GM19351 (cell line): ENCODE measurements at regions not wholly inside any gene's neighbourhood (a gene's known extent, or its start where the extent isn't known, plus 50 kb on each side); places are given as distances from the start of the nearest gene placed in this dataset.

ENCODE experiments used
- ATAC-seq: cut with Tn5 transposase; IDR thresholded peaks from one replicate; pipeline ENCODE4 v1.9.1; 2021; ENCODE audit warnings: mild to moderate bottlenecking, moderate library complexity; ENCODE audit not compliant: unreplicated experiment

DNA sequence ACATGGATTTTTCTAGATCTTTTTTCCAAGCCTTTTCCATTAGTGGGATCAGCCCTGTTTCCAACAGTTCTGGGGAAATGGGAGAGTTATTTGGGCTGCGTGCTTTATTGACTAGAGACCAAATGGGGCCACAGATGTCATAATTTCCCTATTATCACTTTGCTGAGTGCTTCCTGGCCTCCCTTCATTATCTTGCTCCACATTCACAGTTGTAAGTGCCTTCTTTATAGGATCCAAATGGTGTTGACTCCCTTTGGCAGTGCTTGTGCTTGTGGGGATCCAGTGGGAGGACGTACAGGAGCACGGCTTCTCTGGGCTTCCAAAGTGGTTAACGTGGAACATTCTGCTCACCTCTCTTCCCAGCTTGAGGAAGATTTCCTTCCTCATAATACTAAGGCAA, 141.0 kb upstream of the RMST start:
- no peak for ATAC-seq

DNA sequence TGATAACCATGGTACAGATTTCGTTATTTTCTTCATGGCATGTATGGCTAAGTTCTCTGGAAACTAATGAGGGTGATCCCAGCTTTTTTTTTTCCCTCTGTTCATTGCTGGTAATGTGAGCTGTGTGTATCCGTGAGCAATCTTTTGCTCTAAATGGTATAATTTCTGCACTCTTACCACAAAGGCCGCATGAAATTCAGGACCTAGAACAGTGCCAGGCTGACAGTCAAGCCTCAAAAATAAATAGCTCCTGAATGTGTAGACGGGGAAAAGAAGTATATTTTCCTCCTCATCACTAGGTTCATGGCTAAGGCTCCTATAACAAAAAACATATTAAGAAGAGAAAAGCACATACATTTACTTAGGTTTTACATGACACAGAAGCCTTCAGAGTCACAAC, 140.2 kb upstream of the RMST start:
- no peak for ATAC-seq

DNA sequence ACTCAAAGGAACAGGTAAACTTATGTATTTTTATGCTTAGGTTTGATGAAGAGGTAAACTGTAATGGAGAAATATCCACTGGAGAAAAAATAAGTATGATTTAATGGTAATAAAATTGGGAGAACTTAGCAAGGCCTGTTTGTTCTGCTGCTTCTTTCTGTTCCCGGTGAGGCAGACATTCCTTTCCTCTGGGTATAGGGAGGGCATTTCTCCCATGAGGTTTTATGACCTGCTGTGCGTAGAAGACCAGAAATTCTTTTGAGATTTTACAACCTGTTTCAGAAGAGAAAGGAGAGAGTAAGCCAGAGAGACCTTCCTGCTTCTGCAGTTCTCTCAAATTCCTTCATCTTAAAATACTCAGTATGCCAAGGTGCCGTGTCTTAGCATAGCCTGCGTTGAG, 139.4 kb upstream of the RMST start:
- no peak for ATAC-seq

DNA sequence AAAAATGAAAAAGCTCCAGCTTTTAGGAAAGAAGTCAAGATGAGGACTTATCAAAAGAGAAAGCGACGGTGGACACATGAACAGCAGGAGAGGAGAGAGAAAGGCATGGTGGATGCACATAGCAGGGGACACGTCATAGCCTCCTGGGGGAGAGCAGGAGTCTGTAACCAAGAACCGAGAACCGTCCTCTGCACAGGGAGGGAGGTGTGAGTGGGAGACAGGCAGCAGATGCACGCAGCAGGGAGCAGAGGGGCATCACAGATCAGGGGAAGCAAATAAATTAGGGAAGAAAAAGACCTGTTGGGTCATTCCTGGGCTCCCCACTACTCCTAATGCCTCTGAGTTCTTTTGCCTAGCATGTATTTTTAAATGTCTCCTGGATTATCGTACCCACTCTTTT, 138.1 kb upstream of the RMST start:
- ATAC-seq, result no peak

DNA sequence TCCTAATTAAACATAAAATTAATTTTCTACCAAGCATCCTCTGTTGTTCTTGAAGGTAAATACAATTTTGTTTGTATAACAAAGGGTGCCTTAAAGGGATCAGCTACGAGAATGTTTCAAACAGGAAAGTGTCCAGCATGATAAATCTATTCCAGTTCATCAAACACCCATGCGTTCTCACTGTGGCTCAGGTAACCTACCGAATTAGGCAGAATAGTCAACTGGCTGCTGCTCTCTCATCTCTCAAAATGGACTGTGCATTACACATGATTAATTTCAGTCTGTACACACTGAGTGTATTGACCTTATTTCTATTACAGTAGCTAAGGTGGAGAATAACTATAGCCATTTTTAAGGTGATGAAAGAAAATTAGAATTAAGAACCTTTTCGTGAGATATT, 127.5 kb upstream of the RMST start:
- ATAC-seq, result no peak

DNA sequence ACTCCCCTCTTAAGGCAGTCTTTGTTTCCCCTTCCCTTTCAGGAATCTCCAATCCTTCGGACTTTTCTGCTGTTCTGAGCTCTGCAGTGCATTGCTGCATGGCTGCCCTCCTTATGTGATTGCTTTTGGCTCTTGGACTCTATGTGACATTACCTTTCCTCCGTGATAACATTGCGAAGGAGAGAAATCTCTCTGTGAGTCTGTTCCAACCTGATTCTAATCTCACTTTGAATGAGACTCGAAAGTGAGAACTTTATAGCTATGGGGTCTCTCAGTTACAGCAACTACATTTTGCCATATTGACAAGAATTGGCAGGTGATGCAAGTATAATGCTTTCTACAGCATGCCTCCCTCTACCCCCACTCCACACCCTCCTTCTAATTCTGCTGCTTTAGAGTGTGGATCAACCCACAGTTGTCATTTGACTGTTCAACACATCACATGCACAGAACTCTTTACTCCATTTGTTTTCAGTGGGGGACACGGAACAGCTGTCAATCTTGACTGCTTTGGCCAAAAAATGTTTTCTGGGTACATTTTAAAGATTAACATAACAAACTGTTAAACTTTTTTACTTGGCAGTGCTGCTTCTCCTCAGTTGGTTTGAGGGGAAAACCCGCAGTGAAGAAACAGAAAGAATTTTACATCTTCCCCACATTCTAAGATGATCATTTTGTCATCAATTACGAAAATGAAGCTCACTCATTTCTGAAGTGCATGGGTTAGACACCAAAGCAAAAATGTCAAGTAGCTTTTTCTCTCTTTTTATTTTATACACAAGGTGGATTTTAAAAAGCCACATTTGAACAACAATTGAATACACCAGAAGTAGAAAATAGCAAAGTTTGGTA, 125.5 kb upstream of the RMST start:
- peak; percentile 78 for ATAC-seq

DNA sequence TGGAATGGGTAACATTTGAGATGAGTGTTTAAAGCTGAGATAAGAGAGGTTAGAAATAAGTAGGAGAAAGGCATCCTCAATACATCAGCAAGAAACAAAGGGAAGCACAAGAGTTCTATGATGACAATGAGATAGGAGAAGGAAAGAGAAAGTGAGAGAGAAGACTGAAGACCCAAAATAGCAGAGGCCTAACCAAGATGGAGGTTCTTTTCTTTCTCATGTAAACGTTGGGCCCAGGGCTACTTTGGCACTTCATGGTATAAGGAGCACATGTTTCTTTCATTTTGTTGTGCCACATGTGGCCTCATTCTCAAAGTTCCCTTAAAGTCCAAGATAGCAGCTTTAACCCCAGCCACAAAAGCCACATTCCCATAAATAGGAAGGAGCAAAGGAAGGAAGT, 120.5 kb upstream of the RMST start:
- ATAC-seq, result no peak

DNA sequence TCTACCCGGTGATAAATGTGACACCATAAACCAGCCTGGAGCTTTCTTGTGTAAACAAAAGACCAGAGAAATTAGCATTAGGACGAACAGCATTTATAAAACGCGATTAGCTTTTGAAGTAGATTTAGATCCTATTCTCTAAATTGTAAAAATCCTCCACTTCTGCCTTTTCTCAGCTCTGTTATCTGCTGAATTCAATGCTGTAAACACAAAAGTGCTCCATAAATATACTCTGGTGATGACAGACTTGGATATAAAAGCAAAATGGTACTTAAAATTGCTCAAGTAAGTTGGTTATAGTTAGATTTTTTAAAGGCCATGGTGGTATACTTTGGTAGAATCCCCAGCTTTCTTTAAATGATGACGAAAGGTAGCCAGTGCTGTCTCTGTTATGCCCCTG, 114.6 kb upstream of the RMST start:
- ATAC-seq, result no peak

DNA sequence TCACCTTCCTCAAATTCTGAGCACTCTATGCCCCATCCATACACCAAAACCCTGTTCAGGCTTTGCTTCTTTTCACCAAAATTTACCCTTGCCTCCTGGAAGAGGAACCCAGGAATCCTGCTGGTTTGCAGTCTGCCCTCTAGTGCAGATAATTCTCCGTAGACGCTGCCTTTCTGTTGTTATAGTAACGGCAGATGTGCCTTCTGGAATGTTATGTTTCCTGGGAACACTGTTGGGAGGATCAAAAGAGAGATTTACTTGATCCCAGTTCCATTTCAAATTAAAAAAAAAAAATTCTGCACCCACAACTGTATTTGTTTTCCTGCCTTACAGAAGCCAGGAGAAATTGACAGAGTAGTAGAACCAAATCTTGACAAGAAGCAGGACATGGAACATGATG, 104.2 kb upstream of the RMST start:
- no peak for ATAC-seq

DNA sequence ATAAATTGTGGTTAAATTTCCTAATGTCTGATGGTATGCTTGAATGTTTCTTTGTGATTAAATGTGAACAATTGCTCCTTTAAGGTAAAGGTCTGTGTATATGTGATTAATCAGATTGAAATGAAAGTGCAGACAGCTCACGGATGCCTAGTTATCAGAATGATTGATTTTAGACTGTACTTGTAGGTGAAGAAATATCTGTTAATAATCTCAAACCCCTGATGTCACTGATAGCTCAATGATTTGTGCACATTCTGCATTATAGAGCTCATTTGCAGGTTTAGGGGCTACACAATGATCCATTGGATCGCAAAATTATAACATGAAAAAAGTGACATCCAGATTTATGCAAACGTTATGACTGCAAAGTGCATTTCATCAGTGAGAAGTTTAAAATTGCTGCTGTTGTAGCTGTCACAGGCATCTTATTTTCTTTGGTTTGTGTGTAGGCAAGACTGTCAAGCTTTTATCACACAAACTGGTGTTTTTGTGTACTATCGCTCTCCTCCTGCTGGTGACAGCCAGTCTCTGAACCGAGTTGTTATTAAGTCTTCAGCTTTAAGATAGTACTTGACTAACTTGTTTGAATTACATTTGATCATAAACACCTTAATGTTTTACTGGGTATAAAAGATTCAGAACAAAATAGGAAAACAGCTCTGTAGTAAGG, 103.4 kb upstream of the RMST start:
- ATAC-seq, result no peak

DNA sequence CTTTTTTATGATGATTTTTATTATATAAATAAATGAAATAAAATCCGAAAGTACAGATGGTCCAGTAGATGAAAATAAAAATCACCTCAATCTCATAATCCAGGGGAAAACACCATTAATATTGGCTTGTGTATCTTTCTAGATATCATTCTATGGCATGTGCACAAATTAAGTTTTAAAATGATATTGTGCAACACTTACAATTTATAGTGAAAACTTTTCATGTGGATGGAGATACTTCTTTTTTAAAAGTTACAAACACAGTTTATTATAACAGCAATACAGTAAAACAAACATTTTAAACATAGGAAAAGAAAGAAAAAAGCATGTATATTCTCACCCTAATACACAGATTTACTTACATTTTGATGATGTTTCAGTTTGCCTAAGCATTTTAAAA, 98.9 kb upstream of the RMST start:
- no peak for ATAC-seq

DNA sequence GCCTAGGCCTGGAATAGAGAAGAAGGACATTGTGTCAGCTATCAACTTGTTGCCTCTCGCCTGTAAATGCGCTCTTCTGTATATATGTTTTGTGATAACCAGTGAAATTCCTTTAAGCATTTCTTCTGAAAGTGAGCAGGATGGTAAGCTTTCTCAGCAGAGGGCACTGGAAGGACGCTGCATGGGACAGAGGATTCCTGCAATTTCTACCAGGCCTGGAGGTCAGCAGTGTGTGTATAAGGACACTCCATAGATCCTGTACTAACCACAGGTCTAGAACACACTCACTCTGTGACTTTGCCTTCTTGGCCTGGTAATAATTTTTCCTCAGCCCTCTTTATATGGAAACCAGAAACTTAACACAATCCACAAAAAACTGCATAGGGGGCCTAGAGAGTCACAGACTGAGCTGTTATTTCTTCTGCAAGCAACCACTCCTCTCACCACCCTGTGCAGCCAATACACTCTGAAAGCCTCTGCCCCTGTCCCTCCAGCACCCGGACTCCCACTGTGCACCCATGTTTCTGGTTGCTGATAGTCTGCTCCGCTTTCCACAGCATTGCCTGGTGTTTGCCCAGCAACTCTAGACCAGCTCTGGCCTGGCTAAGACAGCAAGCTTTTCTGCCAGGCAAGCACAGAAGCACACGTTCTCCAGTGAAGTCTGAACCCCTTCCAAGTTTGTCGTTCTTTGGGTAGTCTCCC, 94.0 kb upstream of the RMST start:
- no peak for ATAC-seq

DNA sequence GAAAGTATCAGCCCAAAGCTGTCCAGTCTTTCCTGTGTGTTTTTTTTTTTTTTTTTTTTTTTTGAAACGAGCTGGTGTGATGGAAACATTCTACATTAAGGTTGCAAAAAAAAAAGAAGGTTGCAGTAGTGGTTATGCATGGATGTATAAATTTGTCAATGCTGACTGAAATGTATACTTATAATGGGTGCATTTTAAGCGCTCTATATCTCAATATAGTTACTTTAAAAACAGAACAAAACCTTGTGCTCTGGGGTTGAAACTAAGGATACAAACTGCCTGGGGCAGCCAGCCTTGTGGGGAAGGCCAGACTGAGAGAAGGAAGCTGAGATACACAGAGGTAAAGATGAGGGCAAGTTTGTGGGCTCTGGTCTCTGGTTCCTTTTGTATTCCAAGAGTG, 87.3 kb upstream of the RMST start:
- ATAC-seq, result peak; percentile 79

DNA sequence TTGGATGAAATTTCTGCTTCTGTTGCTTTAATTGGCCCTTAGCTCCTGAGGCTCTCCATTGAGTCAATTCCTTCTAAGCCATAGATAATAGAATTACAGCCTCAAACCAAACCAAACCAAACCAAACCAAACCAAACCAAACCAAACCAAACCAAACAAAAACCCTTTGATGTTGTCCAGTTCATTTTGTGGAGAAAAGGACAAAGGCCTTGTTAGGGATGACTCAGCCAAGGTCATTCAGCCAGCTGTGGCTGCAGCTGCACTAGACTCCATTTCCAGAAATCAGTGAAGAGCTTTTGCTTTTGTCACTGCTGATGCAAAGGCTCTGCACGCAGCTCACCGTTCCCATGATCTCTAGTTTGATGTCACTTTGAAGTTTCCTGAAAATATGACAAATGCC, 82.2 kb upstream of the RMST start:
- ATAC-seq, result no peak

DNA sequence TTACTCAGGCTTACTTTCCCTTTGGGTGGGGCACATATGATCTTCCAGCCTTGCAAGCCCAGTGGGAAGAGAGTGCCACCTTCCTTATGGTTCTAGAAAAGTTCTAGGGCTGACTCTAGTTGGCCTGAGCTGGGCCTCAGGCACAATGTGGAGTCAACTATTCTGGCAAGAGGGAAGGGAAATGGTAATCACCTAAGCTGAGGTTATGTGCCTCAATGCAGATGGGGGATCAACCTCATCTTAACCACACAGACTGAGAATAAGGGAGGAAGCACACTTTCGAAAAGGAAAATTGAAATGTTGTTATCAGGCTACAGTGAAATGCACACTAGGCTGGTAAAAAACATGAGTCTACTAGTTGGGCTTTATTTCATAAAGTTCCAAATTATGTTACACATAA, 77.5 kb upstream of the RMST start:
- no peak for ATAC-seq

DNA sequence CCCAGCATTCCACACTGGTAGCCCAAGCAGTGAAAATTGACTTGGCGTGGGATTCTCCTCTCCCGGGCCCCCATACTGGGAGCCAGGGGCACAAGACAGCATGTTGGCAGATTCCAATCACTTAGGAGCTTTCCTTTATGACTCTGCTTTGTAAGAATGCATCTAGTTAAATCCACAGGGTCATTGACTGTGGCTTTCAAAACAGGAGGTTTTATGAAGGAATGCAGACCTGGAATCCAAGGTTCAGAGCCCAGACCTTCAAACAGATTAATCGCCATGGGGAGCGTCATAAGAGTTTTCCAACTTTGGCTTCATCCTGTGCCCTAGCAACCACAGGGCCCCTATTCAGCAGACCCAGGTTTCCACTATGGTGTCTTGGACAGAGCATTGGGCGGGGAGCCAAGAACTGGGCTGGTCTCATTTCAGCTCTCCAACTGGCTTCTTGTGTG, 76.4 kb upstream of the RMST start:
- ATAC-seq, result no peak

DNA sequence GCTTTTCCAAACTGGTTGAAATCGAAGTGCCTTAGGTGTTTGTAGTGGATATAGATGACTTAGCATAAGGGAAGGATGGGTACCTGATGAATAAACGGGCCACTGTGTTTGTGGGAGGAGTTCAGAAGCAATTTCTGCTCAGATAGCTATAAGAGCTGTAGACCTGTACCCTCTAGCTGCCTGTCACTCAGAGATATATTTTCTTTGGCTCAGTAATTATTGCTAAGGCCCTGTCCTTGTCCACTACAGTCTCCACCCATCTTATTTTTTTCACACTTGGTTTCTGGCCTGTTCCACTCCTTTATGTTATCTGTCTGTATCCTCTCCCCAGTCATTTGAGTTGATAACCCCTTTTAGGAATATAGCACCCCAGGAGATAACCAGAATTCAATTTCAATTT, 74.8 kb upstream of the RMST start:
- ATAC-seq, result no peak

DNA sequence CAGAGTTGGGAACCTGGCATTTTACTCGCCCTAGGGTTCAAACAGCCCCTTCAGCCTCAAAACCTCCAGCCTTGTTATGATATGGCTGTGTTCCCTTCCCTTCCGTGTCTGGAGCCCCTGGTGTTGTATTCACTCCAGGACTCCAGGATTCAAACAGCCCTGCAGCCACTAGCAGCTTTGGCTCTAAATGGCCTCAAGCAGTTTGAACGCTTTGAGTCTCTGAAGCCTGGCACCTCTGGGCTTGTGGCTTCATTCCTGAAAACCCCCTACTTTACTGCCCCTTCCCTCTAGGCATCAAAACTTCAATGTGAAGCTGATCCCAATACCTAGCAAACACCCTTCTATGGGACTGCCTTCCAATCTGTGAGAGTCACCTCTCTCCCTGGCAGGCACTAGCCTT, 67.9 kb upstream of the RMST start:
- ATAC-seq, result no peak

DNA sequence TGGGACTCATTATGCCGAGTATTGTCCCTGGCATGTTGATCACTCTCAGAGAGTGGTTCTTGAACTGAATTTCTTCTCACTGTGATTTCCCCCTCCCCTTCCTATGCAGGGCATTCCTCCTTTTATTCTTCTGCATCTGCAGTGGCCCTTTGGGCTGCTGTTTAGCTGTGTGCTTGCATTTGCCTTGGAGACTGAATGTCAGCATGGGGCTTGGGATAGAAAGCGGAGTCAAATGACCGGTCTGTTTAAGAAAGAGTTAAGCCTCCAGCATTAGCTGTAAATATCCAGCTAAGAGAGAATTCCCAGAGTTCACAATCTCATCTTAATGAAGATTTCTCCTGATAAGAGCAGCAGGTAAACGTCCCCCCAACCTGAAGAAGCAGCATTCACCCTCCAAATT, 65.6 kb upstream of the RMST start:
- no peak for ATAC-seq

DNA sequence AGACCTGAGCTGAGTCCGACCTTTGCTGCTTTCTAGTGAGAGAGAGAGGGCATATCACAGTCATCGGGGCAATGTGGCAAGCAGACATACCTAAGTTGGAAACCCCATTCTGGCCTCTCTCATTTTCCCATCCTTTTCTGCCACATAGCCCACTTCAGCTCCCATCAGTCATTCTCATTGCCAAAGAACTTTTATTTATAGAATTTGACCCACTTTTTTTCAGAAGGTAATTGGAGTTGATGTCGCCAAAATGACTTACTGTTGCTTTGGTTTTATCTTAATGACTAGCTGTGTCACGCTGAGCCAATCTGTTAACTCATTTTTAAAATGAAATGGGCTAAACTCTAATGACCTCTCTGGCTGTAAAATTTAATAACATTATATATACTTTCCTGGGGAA, 63.9 kb upstream of the RMST start:
- no peak for ATAC-seq

DNA sequence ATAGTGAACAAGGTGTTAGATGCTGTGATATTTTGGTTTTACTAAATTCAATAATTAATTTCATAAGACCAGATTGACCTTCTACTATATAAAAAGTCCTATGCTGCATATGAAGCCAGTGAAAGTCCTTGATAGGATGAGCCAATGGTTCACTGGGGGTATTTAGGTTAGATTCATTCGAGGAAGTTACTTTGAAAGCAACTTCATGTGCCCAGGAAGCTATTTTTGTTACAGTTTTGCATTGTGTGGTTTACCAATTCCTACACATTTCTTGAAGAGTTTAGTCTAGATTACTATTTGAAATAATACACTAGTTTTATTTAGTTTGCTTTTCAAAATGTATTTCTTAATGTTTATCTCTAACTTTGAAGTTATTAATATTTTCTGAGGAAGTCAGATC, 58.5 kb upstream of the RMST start:
- peak; percentile 35 for ATAC-seq

DNA sequence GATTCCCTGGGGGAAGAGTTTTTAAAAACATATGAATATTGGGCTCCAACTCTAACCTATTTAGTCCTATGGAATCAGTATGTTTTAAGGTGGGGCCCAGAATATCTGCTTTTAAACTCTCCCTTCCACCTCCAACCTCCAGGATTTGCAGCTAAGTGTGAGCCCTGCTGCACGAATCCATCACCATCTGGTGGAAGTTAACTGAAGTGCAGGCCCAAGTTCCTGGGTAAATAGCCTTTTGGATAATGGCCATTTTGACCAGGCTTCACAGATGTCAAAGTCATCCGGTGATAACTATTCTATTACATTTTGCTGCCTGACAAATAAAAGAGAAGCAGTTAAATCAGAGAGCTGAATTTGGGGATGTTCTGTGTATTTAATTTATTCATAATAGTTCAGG, 58.1 kb upstream of the RMST start:
- ATAC-seq, result peak; percentile 97
